ENCODE measurements at regions not wholly inside any gene's neighbourhood (a gene's known extent, or its start where the extent isn't known, plus 50 kb on each side); places are given as distances from the start of the nearest gene placed in this dataset.

DNA sequence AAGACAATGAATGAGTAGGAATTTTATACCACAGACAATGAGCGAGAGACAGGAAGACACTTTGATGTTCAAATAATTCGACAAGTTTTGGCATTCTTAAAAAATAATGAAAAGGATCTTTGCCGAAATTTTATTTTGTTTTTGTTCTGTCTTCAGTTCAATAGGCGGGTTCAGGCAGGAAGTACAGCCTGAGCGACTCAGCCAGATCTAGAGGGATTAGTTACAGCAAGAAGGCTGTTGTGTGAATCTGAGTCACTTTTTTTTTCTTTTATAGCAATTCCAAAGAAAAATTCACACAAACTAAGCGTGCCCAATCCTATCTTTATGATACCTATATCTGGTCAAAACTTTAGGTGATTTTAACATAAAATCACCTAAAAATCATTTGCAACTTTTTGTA lies 505.4 kb upstream of the FAM241A start:
- TF ChIP-seq, protein P1, sequence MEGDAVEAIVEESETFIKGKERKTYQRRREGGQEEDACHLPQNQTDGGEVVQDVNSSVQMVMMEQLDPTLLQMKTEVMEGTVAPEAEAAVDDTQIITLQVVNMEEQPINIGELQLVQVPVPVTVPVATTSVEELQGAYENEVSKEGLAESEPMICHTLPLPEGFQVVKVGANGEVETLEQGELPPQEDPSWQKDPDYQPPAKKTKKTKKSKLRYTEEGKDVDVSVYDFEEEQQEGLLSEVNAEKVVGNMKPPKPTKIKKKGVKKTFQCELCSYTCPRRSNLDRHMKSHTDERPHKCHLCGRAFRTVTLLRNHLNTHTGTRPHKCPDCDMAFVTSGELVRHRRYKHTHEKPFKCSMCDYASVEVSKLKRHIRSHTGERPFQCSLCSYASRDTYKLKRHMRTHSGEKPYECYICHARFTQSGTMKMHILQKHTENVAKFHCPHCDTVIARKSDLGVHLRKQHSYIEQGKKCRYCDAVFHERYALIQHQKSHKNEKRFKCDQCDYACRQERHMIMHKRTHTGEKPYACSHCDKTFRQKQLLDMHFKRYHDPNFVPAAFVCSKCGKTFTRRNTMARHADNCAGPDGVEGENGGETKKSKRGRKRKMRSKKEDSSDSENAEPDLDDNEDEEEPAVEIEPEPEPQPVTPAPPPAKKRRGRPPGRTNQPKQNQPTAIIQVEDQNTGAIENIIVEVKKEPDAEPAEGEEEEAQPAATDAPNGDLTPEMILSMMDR (IDR thresholded peaks at IDR 0.05): no peak
- H3K4me3 ChIP-seq: no peak overlapping the region
- no peak for DNase-seq
- ATAC-seq: no peak
- no peaks in the 10 kb centered on the region for H3K9me3 ChIP-seq
- no peaks in the 10 kb centered on the region for H3K36me3 ChIP-seq
- H3K27ac ChIP-seq: no peak overlapping the region
- intact Hi-C loops (cut with DNase I): loop anchor here in 7 of 10 donors (5.0 to 10.0 kb wide), 8 partner anchors 212 to 1008 kb away; no protein-coding TSS in a partner anchor
- H3K4me1 ChIP-seq: no peaks in the 10 kb centered on the region
- peaks cover 0 to 28% (median 4%) of the 10 kb centered on the region in 7 donors for H3K27me3 ChIP-seq
- 49 to 54% methylated on average over 6 of the region's 6 CpGs for WGBS, 2 donors

DNA sequence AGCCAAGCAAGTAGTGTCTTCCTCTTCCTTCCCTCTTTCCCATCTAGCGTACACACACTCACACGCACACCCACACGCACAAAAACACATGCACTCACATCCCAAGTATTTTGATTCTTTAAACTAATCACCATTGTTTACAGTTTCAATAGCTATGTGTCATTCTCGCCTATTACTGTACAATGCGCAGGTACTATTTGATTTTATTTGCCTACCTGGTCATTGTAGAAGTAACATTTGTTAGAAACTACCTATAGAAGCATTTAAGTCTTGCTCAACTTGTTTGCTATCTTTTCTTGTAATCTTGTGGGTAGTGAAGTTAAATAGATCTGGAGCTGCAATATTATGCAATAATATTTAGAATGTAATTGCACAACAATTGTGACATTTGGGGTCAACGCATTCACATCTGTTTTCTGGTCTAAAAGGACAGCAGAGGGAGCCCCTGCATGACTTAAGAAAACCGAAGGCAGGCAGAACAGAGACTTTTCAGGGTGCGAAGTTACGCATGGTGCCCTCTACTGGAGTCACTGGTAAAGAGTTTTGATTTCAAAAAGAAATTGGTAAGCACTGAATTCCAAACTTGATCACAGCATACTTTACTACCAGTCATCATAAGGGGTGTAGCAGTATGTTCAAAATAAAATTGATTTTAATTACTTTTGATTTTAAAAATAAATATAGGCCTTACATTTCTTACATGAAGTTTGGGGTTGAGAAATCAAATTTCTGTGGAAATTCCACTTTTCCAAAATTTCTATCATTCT lies 503.3 kb upstream of the FAM241A start:
- 43 to 46% methylated on average over 9 of the region's 9 CpGs for whole genome bisulfite sequencing, 2 donors
- H3K4me3 ChIP-seq: no peak overlapping the region

DNA sequence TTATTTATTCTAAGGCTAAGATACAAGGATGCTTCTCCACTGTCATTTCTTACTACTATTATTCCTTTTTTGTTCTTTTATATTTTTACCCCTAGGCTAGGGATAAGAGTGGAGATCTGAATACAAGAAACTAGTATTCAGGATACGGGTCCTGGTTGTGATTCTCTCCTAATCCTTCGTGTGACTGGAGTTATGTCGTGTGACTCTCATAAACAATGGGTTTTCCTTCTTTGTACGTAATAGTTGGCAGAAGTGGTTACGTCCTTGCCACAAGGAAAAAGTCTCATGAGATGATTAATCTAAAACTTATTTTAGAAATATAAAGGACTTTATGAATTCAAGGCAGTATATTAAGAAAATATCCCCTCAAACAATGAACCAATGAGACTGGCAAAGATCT lies 497.2 kb upstream of the FAM241A start:
- H3K9me3 ChIP-seq: no peaks in the 10 kb centered on the region
- no peak overlapping the region for H3K27ac ChIP-seq
- H3K4me3 ChIP-seq: no peak overlapping the region
- 73 to 82% methylated on average over 5 of the region's 5 CpGs for WGBS, 2 donors
- H3K36me3 ChIP-seq: no peaks in the 10 kb centered on the region
- peaks cover 0 to 35% (median 0%) of the 10 kb centered on the region in 7 donors for H3K27me3 ChIP-seq
- TF ChIP-seq, protein P1 (IDR thresholded peaks at IDR 0.05): no peak
- intact Hi-C loops (cut with DNase I): loop anchor here in 4 of 10 donors (10.0 kb wide), 4 partner anchors 207 to 1013 kb away; no protein-coding TSS in a partner anchor
- ATAC-seq (no peak), DNase-seq (no peak)
- H3K4me1 ChIP-seq: no peaks in the 10 kb centered on the region

More for the DNA sequence above, 503.3 kb upstream of the FAM241A start:
- TF ChIP-seq, protein P1 (IDR thresholded peaks at IDR 0.05): peak; percentile 30 to 83 (median 66)
- intact Hi-C loops (cut with DNase I): loop anchor here in 7 of 10 donors (5.0 to 10.0 kb wide), 7 partner anchors 210 to 1007 kb away; no protein-coding TSS in a partner anchor
- H3K27me3 ChIP-seq: peaks cover 0 to 8% (median 0%) of the 10 kb centered on the region in 7 donors
- no peak overlapping the region for H3K27ac ChIP-seq
- no peaks in the 10 kb centered on the region for H3K4me1 ChIP-seq
- no peaks in the 10 kb centered on the region for H3K9me3 ChIP-seq
- no peaks in the 10 kb centered on the region for H3K36me3 ChIP-seq
- ATAC-seq: peak in 4 of 8 donors; percentile 28 to 76 (median 60)
- DNase-seq: peak in 1 of 2 donors; percentile 49

DNA sequence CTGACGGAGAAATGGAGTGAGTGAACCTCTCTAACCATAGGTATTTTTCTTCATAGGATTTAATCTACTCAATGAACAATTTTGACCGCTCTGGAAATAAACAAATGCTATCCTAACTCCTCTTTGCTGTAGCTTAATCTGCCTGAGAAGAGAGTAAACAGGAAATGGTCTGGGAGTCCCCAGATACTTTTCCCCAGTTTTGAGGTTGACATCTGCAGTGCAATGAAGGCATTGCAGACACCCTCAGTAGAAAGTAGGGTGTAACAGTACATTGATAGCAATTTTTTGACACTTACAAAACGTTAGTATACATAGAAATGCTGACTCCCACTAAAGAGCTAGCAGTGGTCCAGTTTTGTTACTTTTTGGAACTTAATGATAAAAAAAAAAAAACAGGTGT lies 495.9 kb upstream of the FAM241A start:
- WGBS, 2 donors: 57 to 58% methylated on average over 3 of the region's 3 CpGs
- no peak for ATAC-seq

More for the DNA sequence above, 495.9 kb upstream of the FAM241A start:
- H3K27me3 ChIP-seq: peaks cover 0 to 31% (median 0%) of the 10 kb centered on the region in 7 donors
- no peak for DNase-seq
- H3K4me3 ChIP-seq: no peak overlapping the region
- intact Hi-C loops (cut with DNase I): loop anchor here in 4 of 10 donors (10.0 kb wide), 4 partner anchors 205 to 1015 kb away; no protein-coding TSS in a partner anchor
- no peak overlapping the region for H3K27ac ChIP-seq
- H3K36me3 ChIP-seq: no peaks in the 10 kb centered on the region
- TF ChIP-seq, protein P1 (IDR thresholded peaks at IDR 0.05): no peak
- H3K4me1 ChIP-seq: no peaks in the 10 kb centered on the region
- no peaks in the 10 kb centered on the region for H3K9me3 ChIP-seq
